ENCODE measurements at regions not wholly inside any gene's neighbourhood (a gene's known extent, or its start where the extent isn't known, plus 50 kb on each side); places are given as distances from the start of the nearest gene placed in this dataset.

GRCh38 chr11:92285776-92286175, 61.2 kb downstream of the FAT3 start:
- TF ChIP-seq CTCF (IDR thresholded peaks at IDR 0.05; ENCODE audit: insufficient read depth, low read length, poor library complexity, severe bottlenecking), result no peak
- TF ChIP-seq EZH2phosphoT487 (conservative IDR thresholded peaks at IDR 0.05; ENCODE audit: low read length), result no peak

All from SU-DHL-6 (cell line).